Mucosa of descending colon (tissue), 3 donors: ENCODE measurements at regions not wholly inside any gene's neighbourhood (a gene's known extent, or its start where the extent isn't known, plus 50 kb on each side); places are given as distances from the start of the nearest gene placed in this dataset.
A peak's percentile ranks its signal among the peaks of the same experiment; 100 is the strongest.

Experiments
- ATAC-seq: fragments of 200-7000 bp; cut with Tn5 transposase; one replicate; pipeline ENCODE4 v1.9.1; 2020; ENCODE audit warnings: mild to moderate bottlenecking, moderate library complexity
- DNase-seq, 3 donors: peaks; one replicate each; pipeline ENCODE4 v3.0.0-alpha.2; 2020
- H3K36me3 ChIP-seq: fragments of 200-600 bp; one replicate; pipeline ENCODE4 v1.8.0; 2021; ENCODE audit warnings: low read depth, mild to moderate bottlenecking
- H3K4me1 ChIP-seq: fragments of 200-600 bp; one replicate; pipeline ENCODE4 v1.8.0; 2021; ENCODE audit warnings: low read depth, mild to moderate bottlenecking
- H3K4me3 ChIP-seq: fragments of 200-600 bp; one replicate; pipeline ENCODE4 v1.8.0; 2021; ENCODE audit warnings: mild to moderate bottlenecking
- H3K9me3 ChIP-seq: fragments of 200-600 bp; one replicate; pipeline ENCODE4 v1.8.0; 2021; ENCODE audit warnings: mild to moderate bottlenecking
- CTCF ChIP-seq: fragments of 200-600 bp; IDR thresholded peaks from one replicate; pipeline ENCODE4 v1.8.0; 2022; ENCODE audit warnings: antibody characterized with exemption, mild to moderate bottlenecking
- intact Hi-C, 2 donors: fragments of 100-400 bp; cut with DNase I in 1 of 2; cut with micrococcal nuclease in 1 of 2; formaldehyde crosslinking; loops; one replicate each; pipeline versions ENCODE4 v1.11.0 to v1.11.1; 2022; cut with DNase I, micrococcal nuclease
- donor health status: DM: no; HTN: no; CAD: no; lungs with moderate emphysema.
- donor health status: DM: no; HTN: no; CAD: no.
- donor health status: DM: no; HTN: yes; CAD: no.

- Histone ChIP-seq H3K4me3 (no peak overlapping the region), H3K9me3 (no peaks in the 10 kb centered on the region), H3K4me1 (peaks cover 4% of the 10 kb centered on the region), H3K36me3 (no peaks in the 10 kb centered on the region)
- DNase-seq (no peak), ATAC-seq (no peak)
- intact Hi-C loops: no loop called here
- no peak for TF ChIP-seq CTCF
Observed at GRCh38 chr6:93919365-93919764, 500.0 kb upstream of the EPHA7 start.

- intact Hi-C loops: no loop called here
- no peak for TF ChIP-seq CTCF
- no peaks in the 10 kb centered on the region for H3K9me3 ChIP-seq
- DNase-seq (no peak), ATAC-seq (no peak)
- H3K4me3 ChIP-seq: no peak overlapping the region
- H3K4me1 ChIP-seq: peaks cover 4% of the 10 kb centered on the region
- no peaks in the 10 kb centered on the region for H3K36me3 ChIP-seq
Observed at GRCh38 chr6:93918258-93918657, 498.9 kb upstream of the EPHA7 start.

GRCh38 chr6:93917216-93917615 lies 497.9 kb upstream of the EPHA7 start:
- Histone ChIP-seq H3K9me3 (no peaks in the 10 kb centered on the region), H3K4me3 (no peak overlapping the region), H3K36me3 (no peaks in the 10 kb centered on the region), H3K4me1 (peaks cover 4% of the 10 kb centered on the region)
- TF ChIP-seq CTCF: no peak
- DNase-seq: no peak
- ATAC-seq: no peak
- intact Hi-C loops: no loop called here

GRCh38 chr6:93916716-93917115 lies 497.4 kb upstream of the EPHA7 start:
- H3K9me3 ChIP-seq: no peaks in the 10 kb centered on the region
- no peak for DNase-seq
- ATAC-seq: peak; percentile 25

GRCh38 chr6:93915961-93916360 lies 496.6 kb upstream of the EPHA7 start:
- Histone ChIP-seq H3K9me3 (no peaks in the 10 kb centered on the region), H3K36me3 (no peaks in the 10 kb centered on the region), H3K4me3 (no peak overlapping the region), H3K4me1 (peaks cover 4% of the 10 kb centered on the region)
- DNase-seq (peak in 1 of 3 donors; percentile 30), ATAC-seq (peak; percentile 91)
- no peak for TF ChIP-seq CTCF
- intact Hi-C loops: no loop called here

More at GRCh38 chr6:93916716-93917115, 497.4 kb upstream of the EPHA7 start:
- intact Hi-C loops: no loop called here
- Histone ChIP-seq H3K4me3 (no peak overlapping the region), H3K36me3 (no peaks in the 10 kb centered on the region), H3K4me1 (peaks cover 4% of the 10 kb centered on the region)
- TF ChIP-seq CTCF: no peak

GRCh38 chr6:93902517-93902916 lies 483.2 kb upstream of the EPHA7 start:
- H3K9me3 ChIP-seq: no peaks in the 10 kb centered on the region
- no peaks in the 10 kb centered on the region for H3K4me1 ChIP-seq
- peak; percentile 69 for ATAC-seq
- H3K36me3 ChIP-seq: no peaks in the 10 kb centered on the region
- TF ChIP-seq CTCF: no peak
- no peak overlapping the region for H3K4me3 ChIP-seq
- intact Hi-C loops: no loop called here
- peak in 2 of 3 donors; percentile 4 to 16 for DNase-seq
